HG02678 (cell line): ENCODE measurements at regions not wholly inside any gene's neighbourhood (a gene's known extent, or its start where the extent isn't known, plus 50 kb on each side); places are given as distances from the start of the nearest gene placed in this dataset.

Experiments used
- ATAC-seq: cut with Tn5 transposase; IDR thresholded peaks from one replicate; pipeline ENCODE4 v1.9.1; 2021; ENCODE audit warnings: mild to moderate bottlenecking, moderate library complexity; ENCODE audit not compliant: unreplicated experiment

- no peak for ATAC-seq
Observed at GRCh38 chr16:73504591-73505575, 457.0 kb upstream of the ZFHX3 start.

DNA sequence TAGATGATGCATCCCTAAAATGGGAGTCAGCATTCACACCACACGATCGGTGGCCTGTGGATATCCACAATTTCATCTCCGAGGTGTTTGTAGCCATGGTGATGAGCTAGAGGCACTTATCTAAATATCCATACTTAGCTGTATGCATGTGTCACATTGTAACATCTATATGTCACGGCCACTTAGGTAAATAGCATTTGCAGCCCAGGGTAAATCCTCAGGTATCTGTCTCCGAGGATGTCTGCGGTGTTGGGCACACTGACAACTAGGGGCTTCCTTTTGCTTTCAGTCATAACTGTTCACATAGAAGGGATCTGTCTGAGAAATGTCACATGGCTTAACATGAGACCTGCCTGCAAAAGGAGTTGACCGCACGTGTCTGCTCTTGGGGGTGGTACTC lies 455.2 kb upstream of the ZFHX3 start:
- no peak for ATAC-seq

DNA sequence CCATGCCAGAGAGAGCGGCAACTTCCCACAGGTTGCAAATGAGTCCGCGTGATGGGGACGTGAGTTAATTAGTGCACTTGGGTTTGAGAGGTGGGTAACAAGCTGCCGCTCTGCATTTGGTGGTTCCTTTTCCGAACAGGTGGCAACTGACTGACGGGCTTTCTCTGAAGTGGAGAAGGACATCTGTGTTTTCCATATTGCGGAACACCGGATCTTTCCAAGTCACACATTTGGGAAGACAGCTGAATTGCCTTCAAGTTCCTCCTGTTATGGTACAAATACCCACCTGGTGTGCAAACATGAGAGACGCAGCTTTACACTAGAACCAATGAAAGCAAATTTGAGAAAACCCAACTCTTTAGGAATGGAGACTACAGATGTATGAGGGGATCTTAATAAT lies 451.3 kb upstream of the ZFHX3 start:
- no peak for ATAC-seq

- ATAC-seq, result no peak
Observed at GRCh38 chr16:73485880-73486279, 438.0 kb upstream of the ZFHX3 start.

DNA sequence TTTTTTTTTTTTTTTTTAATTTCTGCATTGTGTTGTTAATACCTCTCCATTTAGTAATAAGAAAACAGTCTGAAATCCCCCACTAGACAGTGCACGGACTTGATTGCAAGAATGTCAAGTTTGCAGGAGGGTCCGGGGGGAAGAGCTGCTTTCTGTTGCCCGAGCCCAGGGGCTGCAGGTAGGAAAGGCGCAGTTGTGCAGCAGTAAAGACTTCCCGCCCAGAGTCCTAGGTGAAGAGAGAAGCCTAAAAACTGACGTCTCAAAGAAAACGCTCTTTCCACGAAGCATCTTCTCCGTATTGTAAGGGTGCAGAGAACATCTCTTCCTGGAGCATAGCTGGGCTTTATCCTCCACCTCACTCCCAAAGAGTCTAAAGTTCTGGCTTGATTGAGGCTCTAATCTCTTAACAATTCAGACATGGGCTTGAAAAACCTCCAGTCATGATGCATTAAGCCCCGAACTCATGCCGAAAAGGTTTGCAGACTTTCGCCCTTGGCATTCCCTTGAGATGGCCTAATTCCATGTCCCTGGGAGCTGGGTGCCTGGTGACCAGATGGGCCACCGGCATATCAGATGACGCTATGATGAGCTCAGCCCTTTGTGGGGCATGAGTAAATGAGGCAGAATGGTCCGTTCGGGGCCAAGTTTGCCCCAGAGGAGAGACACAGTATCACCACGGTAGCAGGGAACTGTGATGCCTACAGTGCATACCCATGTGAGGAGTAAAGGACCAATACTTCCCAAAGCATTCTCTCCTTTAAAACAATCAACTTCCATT lies 436.2 kb upstream of the ZFHX3 start:
- no peak for ATAC-seq

DNA sequence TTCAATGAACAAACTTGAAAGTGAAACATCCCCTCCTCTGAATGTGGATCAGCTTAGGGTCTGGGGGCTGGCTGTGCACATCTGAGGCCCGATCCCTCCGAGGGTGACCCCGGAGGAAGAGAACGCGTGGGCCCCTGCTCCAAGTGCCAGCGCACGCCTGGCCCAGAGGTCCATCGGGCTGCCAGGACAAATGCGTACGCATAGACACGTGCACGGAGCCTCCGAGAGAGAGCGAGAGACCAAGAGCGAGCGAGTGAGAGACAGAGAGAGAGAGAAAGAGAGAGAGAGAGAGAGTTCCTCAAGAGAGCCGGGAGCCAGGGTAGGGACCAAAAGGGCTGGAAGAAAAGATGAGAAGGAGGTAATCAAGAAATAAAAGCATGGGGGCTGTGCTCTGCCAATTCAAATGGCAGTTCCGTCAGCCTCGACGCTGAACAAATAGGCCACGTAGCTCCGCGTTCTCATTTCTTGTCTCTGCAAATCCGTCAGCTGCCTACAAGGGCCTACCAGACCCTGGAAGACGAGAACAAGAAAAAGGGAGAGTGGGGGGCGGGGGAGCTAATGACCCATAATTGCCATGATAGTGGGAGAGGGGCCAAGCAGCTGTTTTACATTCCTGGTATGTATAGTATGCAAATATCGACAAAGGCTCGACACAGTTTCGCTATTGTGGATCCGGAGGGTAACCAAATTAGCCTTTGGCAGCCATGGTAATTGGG lies 435.3 kb upstream of the ZFHX3 start:
- ATAC-seq, result no peak

- no peak for ATAC-seq
Observed at GRCh38 chr16:73482310-73482709, 434.4 kb upstream of the ZFHX3 start.

- no peak for ATAC-seq
Observed at GRCh38 chr16:73480381-73480780, 432.5 kb upstream of the ZFHX3 start.

- no peak for ATAC-seq
Observed at GRCh38 chr16:73473713-73474112, 425.8 kb upstream of the ZFHX3 start.

- ATAC-seq, result no peak
Observed at GRCh38 chr16:73464834-73465233, 416.9 kb upstream of the ZFHX3 start.

- ATAC-seq, result no peak
Observed at GRCh38 chr16:73459586-73459985, 411.7 kb upstream of the ZFHX3 start.

GRCh38 chr16:73457851-73458250 lies 409.9 kb upstream of the ZFHX3 start:
- ATAC-seq, result no peak

GRCh38 chr16:73448970-73449369 lies 401.0 kb upstream of the ZFHX3 start:
- ATAC-seq, result no peak

GRCh38 chr16:73447846-73448245 lies 399.9 kb upstream of the ZFHX3 start:
- ATAC-seq, result no peak

- no peak for ATAC-seq
Observed at GRCh38 chr16:73434621-73435020, 386.7 kb upstream of the ZFHX3 start.

DNA sequence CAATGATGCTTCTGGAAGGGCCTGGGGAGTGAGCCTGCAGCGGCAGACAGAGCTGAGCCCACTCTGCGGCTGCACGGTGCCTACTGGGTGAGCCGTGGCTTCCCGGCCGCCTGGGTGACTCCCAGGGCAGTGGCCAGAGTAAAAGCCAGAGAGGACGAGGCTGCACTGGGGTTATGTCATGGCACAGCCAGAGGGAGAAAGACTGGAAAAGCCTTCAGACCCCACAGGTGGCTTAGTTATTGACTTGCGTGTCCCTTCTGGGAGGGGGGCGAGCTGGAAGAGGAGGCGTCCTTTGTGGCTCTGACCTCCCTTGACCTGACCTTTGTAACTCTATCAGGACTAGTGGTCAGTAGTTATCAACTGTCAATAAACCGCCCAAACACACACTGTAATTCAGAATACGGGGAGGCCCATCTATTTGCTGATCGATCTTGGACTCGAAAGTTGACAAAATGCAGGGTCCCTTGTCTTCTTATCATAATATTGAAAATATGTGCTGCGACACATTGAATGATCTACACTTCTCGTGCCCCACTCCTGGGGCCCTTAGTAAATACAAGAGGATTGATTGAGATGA lies 385.9 kb upstream of the ZFHX3 start:
- ATAC-seq, result no peak

GRCh38 chr16:73432850-73433730 lies 385.2 kb upstream of the ZFHX3 start:
- no peak for ATAC-seq

DNA sequence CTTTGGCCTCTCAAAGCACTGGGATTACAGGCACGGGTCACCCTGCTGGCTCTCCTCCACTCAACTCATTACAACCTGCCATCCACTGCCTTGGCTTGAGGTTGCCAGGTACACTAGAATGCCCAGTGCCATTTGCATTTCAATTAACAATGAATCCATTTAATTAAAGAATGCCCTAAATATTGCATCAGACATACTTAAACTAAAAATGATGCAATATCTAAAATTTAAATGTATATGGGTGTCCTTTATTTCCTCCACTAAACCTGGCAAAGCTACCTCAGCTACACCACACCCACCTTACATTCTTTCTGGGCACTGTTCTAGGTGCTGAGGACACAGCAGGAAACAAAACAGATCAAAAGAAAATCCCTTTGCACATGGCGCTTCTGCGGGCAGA lies 382.2 kb upstream of the ZFHX3 start:
- no peak for ATAC-seq

- no peak for ATAC-seq
Observed at GRCh38 chr16:73428121-73428520, 380.2 kb upstream of the ZFHX3 start.

- no peak for ATAC-seq
Observed at GRCh38 chr16:73427164-73427563, 379.2 kb upstream of the ZFHX3 start.
